ENCODE measurements at regions not wholly inside any gene's neighbourhood (a gene's known extent, or its start where the extent isn't known, plus 50 kb on each side); places are given as distances from the start of the nearest gene placed in this dataset.

GRCh38 chr14:51400139-51400538 lies 160.1 kb downstream of the TMX1 start:
- TF ChIP-seq CTCF (IDR thresholded peaks at IDR 0.05), result no peak
- TF ChIP-seq EP300 (IDR thresholded peaks at IDR 0.05), result no peak
